NCI-H2081 treated with DMSO at 0.1 percent for 48 hours (cell line): ENCODE measurements at regions not wholly inside any gene's neighbourhood (a gene's known extent, or its start where the extent isn't known, plus 50 kb on each side); places are given as distances from the start of the nearest gene placed in this dataset.
A peak's percentile ranks its signal among the peaks of the same experiment; 100 is the strongest.
"Not testable (repeated sequence)": the region's sequence is repeated elsewhere in the genome, so short reads cannot be mapped to it uniquely, and the experiment has no call there.

ENCODE experiments used
- DNase-seq: peaks from one replicate; lab custom pipeline; 2025; lab: John Stamatoyannopoulos, UW

GRCh38 chr13:99075268-99076191 lies 97.7 kb upstream of the DOCK9 start:
- no peak for DNase-seq

GRCh38 chr13:99078017-99078771 lies 100.3 kb upstream of the DOCK9 start:
- no peak for DNase-seq

- no peak for DNase-seq
Measured at GRCh38 chr13:99080131-99080530, 102.3 kb upstream of the DOCK9 start.

GRCh38 chr13:99083981-99084380 lies 106.1 kb upstream of the DOCK9 start:
- DNase-seq: no peak

- no peak for DNase-seq
Measured at GRCh38 chr13:99085139-99085807, 107.4 kb upstream of the DOCK9 start.

- DNase-seq: no peak
Measured at GRCh38 chr13:99085808-99086266, 108.0 kb upstream of the DOCK9 start.

GRCh38 chr13:99086267-99087097 lies 108.6 kb upstream of the DOCK9 start:
- DNase-seq: no peak

- peak; percentile 43 for DNase-seq
Measured at GRCh38 chr13:99087098-99087953, 109.5 kb upstream of the DOCK9 start.

- DNase-seq: no peak
Measured at GRCh38 chr13:99087954-99088491, 110.2 kb upstream of the DOCK9 start.

GRCh38 chr13:99093997-99094396 lies 106.7 kb upstream of the UBAC2 start:
- no peak for DNase-seq

GRCh38 chr13:99101831-99102230 lies 98.8 kb upstream of the UBAC2 start:
- DNase-seq: not testable (repeated sequence)

- no peak for DNase-seq
Measured at GRCh38 chr13:99103536-99103935, 97.1 kb upstream of the UBAC2 start.

- DNase-seq: no peak
Measured at GRCh38 chr13:99104396-99104795, 96.3 kb upstream of the UBAC2 start.

- DNase-seq: no peak
Measured at GRCh38 chr13:99105160-99105559, 95.5 kb upstream of the UBAC2 start.

- no peak for DNase-seq
Measured at GRCh38 chr13:99113351-99113750, 87.3 kb upstream of the UBAC2 start.

GRCh38 chr13:99118179-99118578 lies 82.5 kb upstream of the UBAC2 start:
- DNase-seq: no peak

- DNase-seq: no peak
Measured at GRCh38 chr13:99119656-99120055, 81.0 kb upstream of the UBAC2 start.

GRCh38 chr13:99120751-99121150 lies 79.9 kb upstream of the UBAC2 start:
- DNase-seq: no peak

- no peak for DNase-seq
Measured at GRCh38 chr13:99122171-99122570, 78.5 kb upstream of the UBAC2 start.
